ENCODE measurements at regions not wholly inside any gene's neighbourhood (a gene's known extent, or its start where the extent isn't known, plus 50 kb on each side); places are given as distances from the start of the nearest gene placed in this dataset.
"Not testable (repeated sequence)": the region's sequence is repeated elsewhere in the genome, so short reads cannot be mapped to it uniquely, and the experiment has no call there.

DNA sequence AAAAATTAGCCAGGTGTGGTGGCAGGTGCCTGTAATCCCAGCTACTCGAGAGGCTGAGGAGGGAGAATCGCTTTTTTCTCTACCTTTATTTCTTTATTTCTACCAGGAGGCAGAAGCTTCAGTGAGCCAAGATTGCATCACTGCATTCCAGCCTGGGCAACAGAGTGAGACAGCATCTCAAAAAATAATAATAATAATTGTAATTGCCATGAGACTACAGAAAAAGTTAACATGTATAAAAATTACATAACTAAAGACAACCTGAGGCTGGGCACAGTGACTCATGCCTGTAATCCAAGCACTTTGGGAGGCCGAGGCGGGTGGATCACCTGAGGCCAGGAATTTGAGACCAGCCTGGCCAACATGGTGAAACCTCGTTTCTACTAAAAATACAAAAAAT is 181.5 kb downstream of the WSCD1 start:
- H3K4me1 ChIP-seq (ENCODE audit: control insufficient read depth in 2 of 2, insufficient read depth in 2 of 2, low read length in 1 of 2); H3K27ac ChIP-seq (ENCODE audit: low read depth in 2 of 2, low read length in 1 of 2); H3K36me3 ChIP-seq (ENCODE audit: control insufficient read depth in 2 of 2, insufficient read depth in 2 of 2, low read length in 1 of 2); H3K9me3 ChIP-seq (ENCODE audit: control insufficient read depth in 2 of 2, insufficient read depth in 1 of 2, low read depth in 1 of 2, low read length in 1 of 2); H3K4me3 ChIP-seq (ENCODE audit: low read depth in 1 of 2, low read length in 2 of 2); H3K27me3 ChIP-seq (ENCODE audit: control insufficient read depth in 1 of 2, insufficient read depth in 2 of 2, low read length in 2 of 2): not testable (repeated sequence)
- WGBS, 2 donors: 47 to 62% methylated on average over 5 of the region's 5 CpGs

DNA sequence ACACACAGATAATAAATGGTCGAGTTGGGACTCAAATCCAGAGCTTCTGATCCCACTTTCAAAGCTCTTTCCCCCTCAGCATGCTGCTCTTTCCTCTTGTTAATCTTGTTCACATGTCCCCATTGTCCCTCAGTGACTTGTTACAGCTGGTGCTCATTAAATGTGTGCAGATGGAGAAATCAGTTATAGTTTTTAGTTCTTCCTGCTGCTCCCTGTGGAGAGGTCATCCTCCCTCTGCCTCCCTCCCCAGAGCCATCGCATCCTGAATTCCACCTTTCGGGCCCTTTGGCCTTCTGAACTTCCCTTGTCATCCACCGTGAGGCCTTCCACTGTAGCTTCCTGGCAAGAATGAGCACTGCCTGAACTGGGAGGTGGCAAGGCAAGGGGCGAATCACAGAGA is 179.6 kb downstream of the WSCD1 start:
- no peaks in the 10 kb centered on the region for H3K9me3 ChIP-seq (ENCODE audit: control insufficient read depth in 2 of 2, insufficient read depth in 1 of 2, low read depth in 1 of 2, low read length in 1 of 2)
- no peak overlapping the region for H3K4me3 ChIP-seq (ENCODE audit: low read depth in 1 of 2, low read length in 2 of 2)
- H3K27ac ChIP-seq (ENCODE audit: low read depth in 2 of 2, low read length in 1 of 2): no peak overlapping the region
- no peaks in the 10 kb centered on the region for H3K27me3 ChIP-seq (ENCODE audit: control insufficient read depth in 1 of 2, insufficient read depth in 2 of 2, low read length in 2 of 2)
- 40 to 55% methylated on average over 5 of the region's 5 CpGs for WGBS, 2 donors
- H3K36me3 ChIP-seq (ENCODE audit: control insufficient read depth in 2 of 2, insufficient read depth in 2 of 2, low read length in 1 of 2): no peaks in the 10 kb centered on the region
- H3K4me1 ChIP-seq (ENCODE audit: control insufficient read depth in 2 of 2, insufficient read depth in 2 of 2, low read length in 1 of 2): no peaks in the 10 kb centered on the region

GRCh38 chr17:6248061-6248460 is 177.9 kb downstream of the WSCD1 start:
- Histone ChIP-seq H3K9me3 (ENCODE audit: control insufficient read depth in 2 of 2, insufficient read depth in 1 of 2, low read depth in 1 of 2, low read length in 1 of 2) (no peaks in the 10 kb centered on the region), H3K4me1 (ENCODE audit: control insufficient read depth in 2 of 2, insufficient read depth in 2 of 2, low read length in 1 of 2) (no peaks in the 10 kb centered on the region), H3K36me3 (ENCODE audit: control insufficient read depth in 2 of 2, insufficient read depth in 2 of 2, low read length in 1 of 2) (no peaks in the 10 kb centered on the region), H3K27me3 (ENCODE audit: control insufficient read depth in 1 of 2, insufficient read depth in 2 of 2, low read length in 2 of 2) (no peaks in the 10 kb centered on the region), H3K4me3 (ENCODE audit: low read depth in 1 of 2, low read length in 2 of 2) (no peak overlapping the region), H3K27ac (ENCODE audit: low read depth in 2 of 2, low read length in 1 of 2) (no peak overlapping the region)
- 61 to 80% methylated on average over 4 of the region's 4 CpGs for WGBS, 2 donors

GRCh38 chr17:6245301-6246177 is 175.4 kb downstream of the WSCD1 start:
- no peaks in the 10 kb centered on the region for H3K36me3 ChIP-seq (ENCODE audit: control insufficient read depth in 2 of 2, insufficient read depth in 2 of 2, low read length in 1 of 2)
- H3K4me1 ChIP-seq (ENCODE audit: control insufficient read depth in 2 of 2, insufficient read depth in 2 of 2, low read length in 1 of 2): no peaks in the 10 kb centered on the region
- no peak overlapping the region for H3K4me3 ChIP-seq (ENCODE audit: low read depth in 1 of 2, low read length in 2 of 2)
- no peak overlapping the region for H3K27ac ChIP-seq (ENCODE audit: low read depth in 2 of 2, low read length in 1 of 2)
- no peaks in the 10 kb centered on the region for H3K27me3 ChIP-seq (ENCODE audit: control insufficient read depth in 1 of 2, insufficient read depth in 2 of 2, low read length in 2 of 2)
- H3K9me3 ChIP-seq (ENCODE audit: control insufficient read depth in 2 of 2, insufficient read depth in 1 of 2, low read depth in 1 of 2, low read length in 1 of 2): no peaks in the 10 kb centered on the region
- 65 to 75% methylated on average over 8 of the region's 8 CpGs for WGBS, 2 donors

DNA sequence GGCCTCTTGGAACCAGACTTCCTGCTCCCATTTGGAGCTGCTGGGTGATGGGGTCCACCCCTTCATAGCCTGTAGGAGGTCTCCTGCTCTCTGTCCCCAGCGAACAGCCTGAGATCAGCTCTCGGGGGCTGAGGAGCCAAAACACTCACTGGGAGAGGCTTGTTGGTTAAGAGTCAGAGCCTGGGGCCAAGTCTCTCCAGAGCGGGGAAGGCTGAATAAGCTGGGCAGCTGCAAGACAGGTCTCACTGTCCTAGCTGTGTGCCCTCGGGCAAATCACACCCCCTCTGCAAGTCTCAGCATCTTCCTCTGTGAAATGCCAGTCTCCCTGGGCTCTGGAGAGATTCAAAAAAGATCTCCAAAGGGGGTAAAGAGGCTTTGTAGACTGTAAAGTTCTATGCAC is 174.6 kb downstream of the WSCD1 start:
- no peaks in the 10 kb centered on the region for H3K36me3 ChIP-seq (ENCODE audit: control insufficient read depth in 2 of 2, insufficient read depth in 2 of 2, low read length in 1 of 2)
- no peaks in the 10 kb centered on the region for H3K9me3 ChIP-seq (ENCODE audit: control insufficient read depth in 2 of 2, insufficient read depth in 1 of 2, low read depth in 1 of 2, low read length in 1 of 2)
- no peaks in the 10 kb centered on the region for H3K4me1 ChIP-seq (ENCODE audit: control insufficient read depth in 2 of 2, insufficient read depth in 2 of 2, low read length in 1 of 2)
- H3K4me3 ChIP-seq (ENCODE audit: low read depth in 1 of 2, low read length in 2 of 2): no peak overlapping the region
- H3K27ac ChIP-seq (ENCODE audit: low read depth in 2 of 2, low read length in 1 of 2): no peak overlapping the region
- no peaks in the 10 kb centered on the region for H3K27me3 ChIP-seq (ENCODE audit: control insufficient read depth in 1 of 2, insufficient read depth in 2 of 2, low read length in 2 of 2)
- 42 to 44% methylated on average over 4 of the region's 4 CpGs for WGBS, 2 donors

DNA sequence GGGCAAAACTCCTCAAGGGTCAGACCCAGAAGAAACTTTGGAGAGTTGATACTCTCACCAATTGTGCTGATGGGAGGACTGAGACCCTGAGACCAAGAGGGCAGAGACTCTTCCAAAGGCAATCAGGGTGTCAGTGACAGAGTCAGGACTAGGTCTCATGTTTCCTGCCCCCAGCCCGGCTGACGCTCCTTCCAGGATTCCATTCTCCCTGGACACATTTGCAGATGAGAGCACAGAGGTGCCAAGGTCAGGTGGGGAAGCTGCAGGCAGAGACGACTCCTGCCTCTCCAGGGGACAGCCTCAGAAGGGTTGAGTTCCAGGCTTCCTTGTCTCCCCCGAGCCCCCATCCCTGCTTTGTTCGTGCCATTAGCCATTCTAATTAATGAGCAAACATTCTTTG is 174.1 kb downstream of the WSCD1 start:
- H3K27ac ChIP-seq (ENCODE audit: low read depth in 2 of 2, low read length in 1 of 2): no peak overlapping the region
- WGBS, 2 donors: 37 to 63% methylated on average over 5 of the region's 5 CpGs
- no peaks in the 10 kb centered on the region for H3K9me3 ChIP-seq (ENCODE audit: control insufficient read depth in 2 of 2, insufficient read depth in 1 of 2, low read depth in 1 of 2, low read length in 1 of 2)
- H3K27me3 ChIP-seq (ENCODE audit: control insufficient read depth in 1 of 2, insufficient read depth in 2 of 2, low read length in 2 of 2): no peaks in the 10 kb centered on the region
- H3K4me1 ChIP-seq (ENCODE audit: control insufficient read depth in 2 of 2, insufficient read depth in 2 of 2, low read length in 1 of 2): no peaks in the 10 kb centered on the region
- H3K4me3 ChIP-seq (ENCODE audit: low read depth in 1 of 2, low read length in 2 of 2): no peak overlapping the region
- H3K36me3 ChIP-seq (ENCODE audit: control insufficient read depth in 2 of 2, insufficient read depth in 2 of 2, low read length in 1 of 2): no peaks in the 10 kb centered on the region

DNA sequence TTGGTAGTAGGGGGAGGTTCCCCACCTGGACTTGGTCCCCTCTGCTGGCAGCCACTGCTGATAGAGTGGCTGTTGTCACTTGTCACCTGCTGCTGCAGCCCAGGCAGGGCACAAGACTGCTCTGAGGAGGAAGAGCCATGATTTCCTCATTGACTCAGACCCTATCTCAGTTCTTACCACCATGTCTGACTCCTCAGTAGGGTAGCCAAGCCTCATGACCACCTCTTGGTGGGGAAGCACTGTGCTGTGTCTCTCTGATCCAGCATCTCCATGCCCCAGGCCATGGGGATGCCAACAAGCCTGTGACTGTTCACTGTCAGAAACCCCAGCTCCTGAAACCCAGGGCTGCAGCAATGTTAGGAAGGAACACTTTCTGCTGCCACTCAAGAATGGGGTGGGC is 173.0 kb downstream of the WSCD1 start:
- no peak overlapping the region for H3K27ac ChIP-seq (ENCODE audit: low read depth in 2 of 2, low read length in 1 of 2)

DNA sequence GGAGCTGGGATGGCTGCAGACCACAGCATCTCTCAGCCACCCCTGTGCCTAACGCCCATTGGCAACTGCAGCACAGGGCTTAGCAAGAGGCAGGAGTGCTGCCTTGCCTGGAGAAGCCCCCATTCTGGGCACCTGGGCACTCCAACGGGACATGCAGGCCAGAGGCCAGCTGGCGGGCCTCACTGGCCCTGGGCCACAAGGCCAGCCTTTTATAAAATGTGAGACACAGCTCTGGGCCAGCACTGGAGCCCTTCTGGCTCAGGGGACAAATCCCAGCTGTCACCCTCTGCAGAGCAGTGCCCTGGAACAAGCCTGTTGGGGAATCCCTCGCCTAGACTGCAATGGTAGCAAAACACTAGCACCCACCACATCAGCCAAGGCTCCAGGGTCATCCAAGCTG is 171.8 kb downstream of the WSCD1 start:
- WGBS, 2 donors: 54 to 58% methylated on average over 4 of the region's 4 CpGs
- H3K27me3 ChIP-seq (ENCODE audit: control insufficient read depth in 1 of 2, insufficient read depth in 2 of 2, low read length in 2 of 2): no peaks in the 10 kb centered on the region
- H3K9me3 ChIP-seq (ENCODE audit: control insufficient read depth in 2 of 2, insufficient read depth in 1 of 2, low read depth in 1 of 2, low read length in 1 of 2): no peaks in the 10 kb centered on the region
- H3K27ac ChIP-seq (ENCODE audit: low read depth in 2 of 2, low read length in 1 of 2): no peak overlapping the region
- no peaks in the 10 kb centered on the region for H3K36me3 ChIP-seq (ENCODE audit: control insufficient read depth in 2 of 2, insufficient read depth in 2 of 2, low read length in 1 of 2)
- no peaks in the 10 kb centered on the region for H3K4me1 ChIP-seq (ENCODE audit: control insufficient read depth in 2 of 2, insufficient read depth in 2 of 2, low read length in 1 of 2)
- H3K4me3 ChIP-seq (ENCODE audit: low read depth in 1 of 2, low read length in 2 of 2): no peak overlapping the region

More for the DNA sequence above, 173.0 kb downstream of the WSCD1 start:
- Histone ChIP-seq H3K4me1 (ENCODE audit: control insufficient read depth in 2 of 2, insufficient read depth in 2 of 2, low read length in 1 of 2) (no peaks in the 10 kb centered on the region), H3K27me3 (ENCODE audit: control insufficient read depth in 1 of 2, insufficient read depth in 2 of 2, low read length in 2 of 2) (no peaks in the 10 kb centered on the region), H3K36me3 (ENCODE audit: control insufficient read depth in 2 of 2, insufficient read depth in 2 of 2, low read length in 1 of 2) (no peaks in the 10 kb centered on the region), H3K4me3 (ENCODE audit: low read depth in 1 of 2, low read length in 2 of 2) (no peak overlapping the region), H3K9me3 (ENCODE audit: control insufficient read depth in 2 of 2, insufficient read depth in 1 of 2, low read depth in 1 of 2, low read length in 1 of 2) (no peaks in the 10 kb centered on the region)

- Histone ChIP-seq H3K4me1 (ENCODE audit: control insufficient read depth in 2 of 2, insufficient read depth in 2 of 2, low read length in 1 of 2) (no peaks in the 10 kb centered on the region), H3K36me3 (ENCODE audit: control insufficient read depth in 2 of 2, insufficient read depth in 2 of 2, low read length in 1 of 2) (no peaks in the 10 kb centered on the region), H3K27ac (ENCODE audit: low read depth in 2 of 2, low read length in 1 of 2) (no peak overlapping the region), H3K9me3 (ENCODE audit: control insufficient read depth in 2 of 2, insufficient read depth in 1 of 2, low read depth in 1 of 2, low read length in 1 of 2) (no peaks in the 10 kb centered on the region), H3K27me3 (ENCODE audit: control insufficient read depth in 1 of 2, insufficient read depth in 2 of 2, low read length in 2 of 2) (no peaks in the 10 kb centered on the region), H3K4me3 (ENCODE audit: low read depth in 1 of 2, low read length in 2 of 2) (no peak overlapping the region)
- WGBS, 2 donors: 51 to 63% methylated on average over 6 of the region's 6 CpGs
Measured at GRCh38 chr17:6241381-6241780, 171.2 kb downstream of the WSCD1 start.

DNA sequence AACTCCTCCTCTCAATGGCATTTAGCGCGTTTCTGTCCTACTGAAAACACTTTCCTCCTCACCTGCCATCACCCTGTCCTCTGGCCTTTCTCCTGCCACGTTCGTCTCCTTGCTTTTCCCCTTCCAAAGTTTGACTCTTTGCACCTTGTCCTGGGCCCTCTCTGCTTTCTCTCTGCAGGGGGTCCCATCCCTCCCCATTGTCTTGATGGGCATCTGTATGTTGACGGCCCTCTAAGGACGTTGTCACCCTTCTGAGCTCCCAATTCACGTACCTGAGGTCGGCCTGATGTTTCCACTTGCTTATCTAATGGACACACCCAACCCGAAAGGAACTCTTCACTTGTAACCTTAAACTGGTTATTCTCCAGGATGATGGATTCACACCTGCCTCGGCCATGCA is 170.4 kb downstream of the WSCD1 start:
- Histone ChIP-seq H3K27me3 (ENCODE audit: control insufficient read depth in 1 of 2, insufficient read depth in 2 of 2, low read length in 2 of 2) (no peaks in the 10 kb centered on the region), H3K4me3 (ENCODE audit: low read depth in 1 of 2, low read length in 2 of 2) (no peak overlapping the region), H3K4me1 (ENCODE audit: control insufficient read depth in 2 of 2, insufficient read depth in 2 of 2, low read length in 1 of 2) (no peaks in the 10 kb centered on the region), H3K9me3 (ENCODE audit: control insufficient read depth in 2 of 2, insufficient read depth in 1 of 2, low read depth in 1 of 2, low read length in 1 of 2) (no peaks in the 10 kb centered on the region), H3K27ac (ENCODE audit: low read depth in 2 of 2, low read length in 1 of 2) (no peak overlapping the region), H3K36me3 (ENCODE audit: control insufficient read depth in 2 of 2, insufficient read depth in 2 of 2, low read length in 1 of 2) (no peaks in the 10 kb centered on the region)
- WGBS, 2 donors: 62 to 76% methylated on average over 10 of the region's 10 CpGs
